PC-3 (cell line): ENCODE measurements at regions not wholly inside any gene's neighbourhood (a gene's known extent, or its start where the extent isn't known, plus 50 kb on each side); places are given as distances from the start of the nearest gene placed in this dataset.

Experiments
- ATAC-seq: fragments of 200-7000 bp; cut with Tn5 transposase; 2 replicates; pipeline ENCODE4 v1.9.1; 2020; ENCODE audit warnings: mild to moderate bottlenecking, moderate library complexity
- BruUV-seq: library from RNA; stranded (reverse); fragments of 400-500 nt; replicated peaks from 2 replicates; lab custom pipeline; 2021; lab: Mats Ljungman, UMichigan
- CTCF ChIA-PET: fragments of 300-600 bp; sonication (Branson Sonifier 250); formaldehyde crosslinking; loops from one replicate; lab custom pipeline; 2022; ENCODE audit warnings: antibody characterized with exemption; lab: Charles Lee
- POLR2A ChIA-PET: fragments of 300-600 bp; sonication (Branson Sonifier 250); formaldehyde crosslinking; loops from one replicate; lab custom pipeline; 2022; ENCODE audit warnings: antibody characterized with exemption; ENCODE audit not compliant: unreplicated experiment; lab: Charles Lee
- DNase-seq: peaks from one replicate; pipeline ENCODE4 v3.0.0-alpha.2; 2015
- H2AFZ ChIP-seq: fragments of 300-600 bp; sonication (generic); 2 replicates; pipeline ENCODE4 v1.6.0; 2016; ENCODE audit warnings: antibody characterized with exemption, low read length
- H3F3A ChIP-seq: fragments of 300-600 bp; sonication (generic); one replicate; pipeline ENCODE4 v1.6.0; 2017; ENCODE audit warnings: antibody characterized with exemption, low read length, control low read depth, mild to moderate bottlenecking; ENCODE audit not compliant: unreplicated experiment
- H3K27ac ChIP-seq: fragments of 300-600 bp; sonication (generic); 2 replicates; pipeline ENCODE4 v1.5.1; 2016; ENCODE audit warnings: mild to moderate bottlenecking, low read length
- H3K27me3 ChIP-seq: fragments of 300-600 bp; sonication (generic); 2 replicates; pipeline ENCODE4 v1.6.1; 2016; ENCODE audit warnings: low read length, mixed read lengths
- H3K36me3 ChIP-seq: fragments of 300-600 bp; sonication (generic); 2 replicates; pipeline ENCODE4 v1.6.1; 2016; ENCODE audit warnings: low read depth, mixed run types, low read length, mixed read lengths
- H3K4me1 ChIP-seq: fragments of 300-600 bp; sonication (generic); 2 replicates; pipeline ENCODE4 v1.5.1; 2016; ENCODE audit warnings: low read length; ENCODE audit not compliant: insufficient read depth
- H3K4me2 ChIP-seq: fragments of 300-600 bp; sonication (generic); 2 replicates; pipeline ENCODE4 v1.6.0; 2016; ENCODE audit warnings: low read length
- H3K4me3 ChIP-seq: fragments of 300-600 bp; sonication (generic); 2 replicates; pipeline ENCODE4 v1.5.1; 2016; ENCODE audit warnings: mild to moderate bottlenecking, low read length, mixed read lengths
- H3K79me2 ChIP-seq: fragments of 300-600 bp; sonication (generic); 2 replicates; pipeline ENCODE4 v1.6.1; 2017; ENCODE audit warnings: low read length, mixed read lengths
- H3K9ac ChIP-seq: fragments of 300-600 bp; sonication (generic); 2 replicates; pipeline ENCODE4 v1.6.0; 2016; ENCODE audit warnings: mild to moderate bottlenecking, low read length
- H3K9me2 ChIP-seq: fragments of 300-600 bp; sonication (generic); replicated peaks from 2 replicates; pipeline ENCODE4 v1.6.1; 2016; ENCODE audit warnings: mixed run types, low read length, mixed read lengths
- H3K9me3 ChIP-seq: fragments of 300-600 bp; sonication (generic); 2 replicates; pipeline ENCODE4 v1.6.1; 2016; ENCODE audit warnings: low read length, mixed read lengths
- H4K20me1 ChIP-seq: fragments of 300-600 bp; sonication (generic); 2 replicates; pipeline ENCODE4 v1.6.1; 2016; ENCODE audit warnings: low read length, mixed read lengths
- EZH2 ChIP-seq: fragments of 300-600 bp; sonication (generic); IDR thresholded peaks from one replicate; pipeline ENCODE4 v1.6.1; 2017; ENCODE audit warnings: antibody characterized with exemption, mild to moderate bottlenecking, low read length; ENCODE audit not compliant: unreplicated experiment
- EZH2phosphoT487 ChIP-seq: fragments of 300-600 bp; sonication (generic); IDR thresholded peaks from 2 replicates; pipeline ENCODE4 v1.6.1; 2018; ENCODE audit warnings: mild to moderate bottlenecking, antibody characterized with exemption, low read length, borderline replicate concordance
- intact Hi-C: fragments of 100-400 bp; cut with micrococcal nuclease; formaldehyde crosslinking; loops from 2 replicates; pipeline ENCODE4 v1.9.0; 2023
- TF ChIP-seq, protein P1 (sequence below): fragments of 300-600 bp; sonication (generic); conservative IDR thresholded peaks from 2 replicates; pipeline ENCODE4 v1.5.1; 2017; ENCODE audit warnings: antibody characterized with exemption, low read depth, mild to moderate bottlenecking, low read length

GRCh38 chr7:41574377-41574776, 128.5 kb downstream of the INHBA start:
- Histone ChIP-seq H3K9ac (no peak overlapping the region), H3K9me2 (no peaks in the 10 kb centered on the region), H3K9me3 (no peaks in the 10 kb centered on the region), H4K20me1 (no peaks in the 10 kb centered on the region), H3K4me2 (peak overlapping the region; percentile 67; the same call in 1 of the 2 replicates), H3F3A (no peaks in the 10 kb centered on the region), H3K4me3 (no peak overlapping the region), H3K27ac (peak overlapping the region; percentile 67), H3K79me2 (no peaks in the 10 kb centered on the region), H3K27me3 (no peaks in the 10 kb centered on the region), H2AFZ (peak overlapping the region; percentile 23; the same call in 1 of the 2 replicates), H3K4me1 (peaks cover 41% of the 10 kb centered on the region), H3K36me3 (no peaks in the 10 kb centered on the region)
- POLR2A ChIA-PET, result no interaction called here
- no peak for ATAC-seq
- peak; percentile 21 for DNase-seq
- CTCF ChIA-PET, result no interaction called here
- TF ChIP-seq, protein P1, sequence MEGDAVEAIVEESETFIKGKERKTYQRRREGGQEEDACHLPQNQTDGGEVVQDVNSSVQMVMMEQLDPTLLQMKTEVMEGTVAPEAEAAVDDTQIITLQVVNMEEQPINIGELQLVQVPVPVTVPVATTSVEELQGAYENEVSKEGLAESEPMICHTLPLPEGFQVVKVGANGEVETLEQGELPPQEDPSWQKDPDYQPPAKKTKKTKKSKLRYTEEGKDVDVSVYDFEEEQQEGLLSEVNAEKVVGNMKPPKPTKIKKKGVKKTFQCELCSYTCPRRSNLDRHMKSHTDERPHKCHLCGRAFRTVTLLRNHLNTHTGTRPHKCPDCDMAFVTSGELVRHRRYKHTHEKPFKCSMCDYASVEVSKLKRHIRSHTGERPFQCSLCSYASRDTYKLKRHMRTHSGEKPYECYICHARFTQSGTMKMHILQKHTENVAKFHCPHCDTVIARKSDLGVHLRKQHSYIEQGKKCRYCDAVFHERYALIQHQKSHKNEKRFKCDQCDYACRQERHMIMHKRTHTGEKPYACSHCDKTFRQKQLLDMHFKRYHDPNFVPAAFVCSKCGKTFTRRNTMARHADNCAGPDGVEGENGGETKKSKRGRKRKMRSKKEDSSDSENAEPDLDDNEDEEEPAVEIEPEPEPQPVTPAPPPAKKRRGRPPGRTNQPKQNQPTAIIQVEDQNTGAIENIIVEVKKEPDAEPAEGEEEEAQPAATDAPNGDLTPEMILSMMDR, result no peak
- no peak for TF ChIP-seq EZH2phosphoT487
- no peak for TF ChIP-seq EZH2
- BruUV-seq, result no TSS peak
- intact Hi-C loops, result loop anchor here (5.0 kb wide), 1 partner anchor 123 kb away; no protein-coding TSS in a partner anchor

GRCh38 chr7:41573862-41574261, 129.0 kb downstream of the INHBA start:
- no TSS peak for BruUV-seq
- intact Hi-C loops, result loop anchor here (5.0 kb wide), 1 partner anchor 123 kb away; no protein-coding TSS in a partner anchor
- Histone ChIP-seq H2AFZ (peak overlapping the region; percentile 23), H3K9me2 (no peaks in the 10 kb centered on the region), H3K79me2 (no peaks in the 10 kb centered on the region), H3K27me3 (no peaks in the 10 kb centered on the region), H3F3A (no peaks in the 10 kb centered on the region), H3K4me1 (peaks cover 36% of the 10 kb centered on the region), H3K4me2 (peak overlapping the region; percentile 67), H4K20me1 (no peaks in the 10 kb centered on the region), H3K9me3 (no peaks in the 10 kb centered on the region), H3K4me3 (no peak overlapping the region), H3K9ac (no peak overlapping the region), H3K27ac (peak overlapping the region; percentile 67), H3K36me3 (no peaks in the 10 kb centered on the region)
- POLR2A ChIA-PET, result no interaction called here
- DNase-seq, result peak; percentile 30
- ATAC-seq, result peak; percentile 37
- CTCF ChIA-PET, result interaction anchor here (0.6 kb wide), 1 partner anchor 322 kb away, joined by 4 read pairs; no protein-coding TSS in a partner anchor
- TF ChIP-seq, protein P1, result no peak
- TF ChIP-seq EZH2phosphoT487 (no peak), EZH2 (no peak)

- Histone ChIP-seq H3K9ac (no peak overlapping the region), H3K4me3 (no peak overlapping the region), H3K27ac (peak overlapping the region; percentile 67), H3F3A (no peaks in the 10 kb centered on the region), H3K9me3 (no peaks in the 10 kb centered on the region), H4K20me1 (no peaks in the 10 kb centered on the region), H3K36me3 (no peaks in the 10 kb centered on the region), H3K4me2 (peak overlapping the region; percentile 67), H3K27me3 (no peaks in the 10 kb centered on the region), H3K4me1 (peaks cover 36% of the 10 kb centered on the region), H3K9me2 (no peaks in the 10 kb centered on the region), H3K79me2 (no peaks in the 10 kb centered on the region), H2AFZ (0 out of 2 replicates have a peak overlapping the region, but pooled peaks have one; percentile 15)
- TF ChIP-seq, protein P1, result no peak
- TF ChIP-seq EZH2 (no peak), EZH2phosphoT487 (no peak)
- DNase-seq, result no peak
- BruUV-seq, result no TSS peak
- ChIA-PET POLR2A (no interaction called here), CTCF (interaction anchor here (0.6 kb wide), 1 partner anchor 321 kb away, joined by 4 read pairs; no protein-coding TSS in a partner anchor)
- ATAC-seq, result no peak
- intact Hi-C loops, result loop anchor here (5.0 kb wide), 1 partner anchor 124 kb away; no protein-coding TSS in a partner anchor
These were observed 129.4 kb downstream of the INHBA start for GRCh38 chr7:41573443-41573842.
